Heart right ventricle (tissue), 16 donors: ENCODE measurements at regions not wholly inside any gene's neighbourhood (a gene's known extent, or its start where the extent isn't known, plus 50 kb on each side); places are given as distances from the start of the nearest gene placed in this dataset.
"Not testable (repeated sequence)": the region's sequence is repeated elsewhere in the genome, so short reads cannot be mapped to it uniquely, and the experiment has no call there.

Experiments used
- ATAC-seq, 8 donors: fragments of 200-7000 bp; cut with Tn5 transposase; one replicate each; pipeline ENCODE4 v1.9.1; 2020; ENCODE audit warnings: mild to moderate bottlenecking in 8 of 8, moderate library complexity in 8 of 8, moderate number of reproducible peaks in 1 of 8
- DNase-seq, 2 donors: peaks; one replicate each; pipeline ENCODE4 v3.0.0-alpha.2; 2020
- H3K27ac ChIP-seq, 10 donors: fragments of 200-600 bp; sonication (generic) in 2 of 10; one replicate each; pipeline versions ENCODE4 v1.5.0 to v1.8.0; 2020 to 2022; ENCODE audit warnings: mild to moderate bottlenecking in 3 of 10
- H3K27me3 ChIP-seq, 7 donors: fragments of 200-600 bp; one replicate each; pipeline ENCODE4 v1.8.0; 2021 to 2022; ENCODE audit warnings: mild to moderate bottlenecking in 2 of 7
- H3K36me3 ChIP-seq, 9 donors: fragments of 200-600 bp; sonication (generic) in 1 of 9; one replicate each; pipeline versions ENCODE4 v1.5.0 to v1.8.0; 2020 to 2022; ENCODE audit warnings: mild to moderate bottlenecking in 2 of 9
- H3K4me1 ChIP-seq, 9 donors: fragments of 200-600 bp; sonication (generic) in 1 of 9; one replicate each; pipeline versions ENCODE4 v1.5.0 to v1.8.0; 2020 to 2022; ENCODE audit warnings: mild to moderate bottlenecking in 4 of 9
- H3K4me3 ChIP-seq, 10 donors: fragments of 200-600 bp; sonication (generic) in 2 of 10; one replicate each; pipeline versions ENCODE4 v1.5.0 to v1.8.0; 2020 to 2022; ENCODE audit warnings: mild to moderate bottlenecking in 7 of 10, moderate library complexity in 2 of 10
- H3K9me3 ChIP-seq, 11 donors: fragments of 200-600 bp in 10 of 11; sonication (generic) in 2 of 11; one replicate each; pipeline versions ENCODE4 v1.5.0 to v1.8.0; 2013 to 2022; ENCODE audit warnings: mild to moderate bottlenecking in 2 of 11, control low read depth in 1 of 11, moderate library complexity in 1 of 11
- CTCF ChIP-seq, 9 donors: fragments of 200-600 bp; sonication (generic) in 2 of 9; IDR thresholded peaks; one replicate each; pipeline versions ENCODE4 v1.5.0 to v1.8.0; 2021 to 2022; ENCODE audit warnings: antibody characterized with exemption in 9 of 9, mild to moderate bottlenecking in 5 of 9, moderate library complexity in 1 of 9
- WGBS, 2 donors: extraction: QIAGEN DNeasy Blood & Tissue Kit; methylation state at CpG; one replicate each; pipeline ENCODE4 v1.1.7; 2013; ENCODE audit warnings: inconsistent platforms in 1 of 2; 5-methylcytosine and 5-hydroxymethylcytosine counted together
- intact Hi-C, 10 donors: fragments of 100-400 bp; cut with DNase I; formaldehyde crosslinking; loops; one replicate each; pipeline versions ENCODE4 v1.11.1 to v1.14.2; 2022
- donor health status: Arrhythmogenic right ventricular cardiomyopathy.
- donor health status: ischemic (EF 13 %, LVEDD 7.1; RV severe dilation, severe dysfunction).
- donor health status: healthy with polysubstance abuse.
- donor health status: DM: no; HTN: yes; CAD: no.
- donor health status: DM: no; HTN: no; CAD: no.
- donor health status: ischemic (EF 25% LVEDD 6.9; RV normal size, moderate dysfunction).
- donor health status: ischemic (EF 25% LVEDD 5.7; RV mildly dilated, moderate dysfunction).
- donor health status: healthy.
- donor health status: DM: yes; HTN: yes; CAD: no.
- donor health status: Ischemic cardiomyopathy.
- donor health status: ischemic (EF 35%, LVEDD 5.7; RV mildly dilated, moderate dysfunction).
- donor health status: nonischemic (EF 11% LVEDD 7.7; RV severe dilation, severe dysfunction).
- donor health status: DM: yes; HTN: yes; CAD: no.
- donor health status: PGD.
- donor health status: ischemic (EF 29% LVEDD 5.4; RV normal size, mild dysfunction).
- donor health status: nonischemic (EF 23%, LVEDD 6.1; RV moderate dilation, normal function).

- DNase-seq, result no peak
- H3K4me3 ChIP-seq, result no peak overlapping the region
- H3K27me3 ChIP-seq, result no peaks in the 10 kb centered on the region
- 53 to 56% methylated on average over 3 of the region's 3 CpGs for WGBS, 2 donors
- intact Hi-C loops, result no loop called here
- no peak for ATAC-seq
- TF ChIP-seq CTCF (IDR thresholded peaks at IDR 0.05), result no peak
- H3K4me1 ChIP-seq, result no peaks in the 10 kb centered on the region
- H3K36me3 ChIP-seq, result no peaks in the 10 kb centered on the region
- peaks cover 0 to 58% (median 21%) of the 10 kb centered on the region in 11 donors for H3K9me3 ChIP-seq
- no peak overlapping the region for H3K27ac ChIP-seq
Measured at GRCh38 chr13:65378943-65379519, 1851.1 kb downstream of the PCDH9 start.

DNA sequence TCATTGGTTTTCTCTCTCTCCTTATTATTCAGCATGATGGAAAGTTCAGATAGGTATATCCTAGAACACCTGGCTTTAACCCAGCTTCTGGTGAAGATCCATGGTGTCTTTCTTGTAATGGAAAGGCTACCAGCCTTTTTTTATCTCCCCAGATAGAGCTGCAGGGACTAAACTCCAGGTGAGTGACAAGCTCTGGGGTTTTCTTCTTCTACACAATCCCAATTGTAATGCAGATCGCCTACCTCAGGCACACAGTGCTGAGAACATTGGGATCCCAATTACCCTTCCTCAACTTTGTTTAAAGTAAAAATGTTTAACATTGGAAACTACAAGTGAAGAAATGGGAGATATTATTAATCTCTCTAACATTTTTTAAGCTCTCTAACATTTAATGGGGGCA lies 1851.7 kb downstream of the PCDH9 start:
- no peaks in the 10 kb centered on the region for H3K27me3 ChIP-seq
- H3K27ac ChIP-seq, result no peak overlapping the region
- no peak overlapping the region for H3K4me3 ChIP-seq
- H3K9me3 ChIP-seq, result peaks cover 0 to 63% (median 21%) of the 10 kb centered on the region in 11 donors
- TF ChIP-seq CTCF (IDR thresholded peaks at IDR 0.05), result no peak
- no peaks in the 10 kb centered on the region for H3K4me1 ChIP-seq
- intact Hi-C loops, result no loop called here
- no peaks in the 10 kb centered on the region for H3K36me3 ChIP-seq
- ATAC-seq, result no peak
- WGBS, 2 donors, result 81 to 89% methylated on average over 1 of the region's 1 CpG
- no peak for DNase-seq

GRCh38 chr13:65368832-65369231 lies 1861.3 kb downstream of the PCDH9 start:
- TF ChIP-seq CTCF (IDR thresholded peaks at IDR 0.05), result no peak

DNA sequence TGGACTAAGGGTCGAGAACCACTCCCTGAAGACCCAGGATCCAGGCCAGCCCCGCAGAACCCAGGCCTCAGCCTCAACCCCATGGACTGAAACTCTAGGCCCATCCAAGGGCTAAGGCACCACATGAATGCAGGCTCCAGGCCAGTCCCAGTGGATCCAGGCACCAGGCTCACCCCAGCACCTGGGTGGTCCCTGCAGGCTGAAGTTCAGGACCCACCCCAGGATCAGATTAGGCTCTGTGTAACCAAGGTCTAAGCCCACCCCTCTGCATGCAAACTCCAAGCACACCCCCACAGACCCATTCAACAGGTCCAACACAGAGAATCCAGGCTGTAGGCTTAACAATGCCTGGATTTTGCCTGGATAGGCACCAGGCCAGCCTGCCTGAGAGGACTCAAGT lies 1876.2 kb downstream of the PCDH9 start:
- WGBS, 2 donors, result 92 to 96% methylated on average over 2 of the region's 2 CpGs
- Histone ChIP-seq H3K27ac (no peak overlapping the region), H3K9me3 (peaks cover 0 to 34% (median 0%) of the 10 kb centered on the region in 11 donors), H3K4me3 (no peak overlapping the region), H3K36me3 (no peaks in the 10 kb centered on the region), H3K4me1 (no peaks in the 10 kb centered on the region), H3K27me3 (no peaks in the 10 kb centered on the region)
- DNase-seq (no peak), ATAC-seq (no peak)
- TF ChIP-seq CTCF (IDR thresholded peaks at IDR 0.05), result no peak
- intact Hi-C loops, result no loop called here

More at GRCh38 chr13:65368832-65369231, 1861.3 kb downstream of the PCDH9 start:
- H3K4me1 ChIP-seq, result no peaks in the 10 kb centered on the region
- no peak for DNase-seq
- H3K9me3 ChIP-seq, result peaks cover 0 to 20% (median 0%) of the 10 kb centered on the region in 11 donors
- 83 to 87% methylated on average over 6 of the region's 6 CpGs for WGBS, 2 donors
- H3K4me3 ChIP-seq, result no peak overlapping the region
- intact Hi-C loops, result no loop called here
- no peak for ATAC-seq
- no peak overlapping the region for H3K27ac ChIP-seq
- H3K27me3 ChIP-seq, result no peaks in the 10 kb centered on the region
- H3K36me3 ChIP-seq, result no peaks in the 10 kb centered on the region

DNA sequence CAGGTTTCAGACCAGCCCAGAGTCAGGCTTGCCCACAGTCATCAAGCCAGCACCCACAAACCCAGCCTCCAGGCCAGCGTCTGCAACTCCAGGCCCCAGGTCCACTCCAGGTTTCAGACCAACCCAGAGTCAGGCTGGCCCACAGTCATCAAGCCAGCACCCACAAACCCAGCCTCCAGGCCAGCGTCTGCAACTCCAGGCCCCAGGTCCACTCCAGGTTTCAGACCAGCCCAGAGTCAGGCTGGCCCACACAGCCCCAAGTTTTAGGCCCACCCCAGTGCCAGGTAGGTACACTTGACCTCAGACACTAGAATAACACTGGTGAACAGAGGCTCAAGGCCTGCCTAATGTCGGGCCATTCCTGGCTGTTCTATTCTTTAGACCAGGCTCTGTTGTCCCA lies 1877.0 kb downstream of the PCDH9 start:
- H3K4me1 ChIP-seq, intact Hi-C loops, H3K4me3 ChIP-seq, H3K36me3 ChIP-seq, H3K27ac ChIP-seq, DNase-seq, H3K27me3 ChIP-seq, ATAC-seq: not testable (repeated sequence)
- peaks cover 0 to 34% (median 0%) of the 10 kb centered on the region in 11 donors for H3K9me3 ChIP-seq
- WGBS, 2 donors, result 78 to 84% methylated on average over 3 of the region's 3 CpGs
